Uterus (tissue), 2 donors: ENCODE measurements at regions not wholly inside any gene's neighbourhood (a gene's known extent, or its start where the extent isn't known, plus 50 kb on each side); places are given as distances from the start of the nearest gene placed in this dataset.

Experiments used
- POLR2A ChIP-seq, 2 donors: fragments of 450-650 bp; IDR thresholded peaks; one replicate each; pipeline ENCODE4 v1.6.1; 2016; ENCODE audit warnings: antibody characterized with exemption in 2 of 2, mild to moderate bottlenecking in 1 of 2, moderate library complexity in 1 of 2
- TF ChIP-seq, protein P1 (sequence below), 4 experiments: fragments of 200-600 bp in 2 of 4; fragments of 450-650 bp in 2 of 4; sonication (generic) in 2 of 4; IDR thresholded peaks; one replicate each; pipeline ENCODE4 v1.5.1; 2016 to 2019; ENCODE audit warnings: antibody characterized with exemption in 4 of 4, mild to moderate bottlenecking in 2 of 4, moderate library complexity in 1 of 4

DNA sequence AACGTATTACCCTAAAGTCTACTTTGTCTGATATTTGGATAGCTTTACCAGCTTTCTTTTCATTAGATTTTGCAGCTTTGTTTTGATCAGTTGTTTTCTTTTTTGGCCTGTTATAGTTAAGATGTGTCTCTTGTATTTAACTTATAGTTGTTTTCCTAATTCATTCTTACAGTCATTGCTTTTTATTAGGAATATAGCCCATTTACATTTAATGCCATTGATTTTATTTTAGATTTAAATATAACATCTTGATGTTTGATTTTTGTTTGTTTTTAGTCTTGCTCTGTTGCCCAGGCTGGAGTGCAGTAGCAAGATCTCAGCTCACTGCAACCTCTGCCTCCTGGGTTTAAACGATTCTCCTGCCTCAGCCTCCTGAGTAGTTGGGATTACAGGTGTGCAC, 215.9 kb upstream of the HDAC4 start:
- no peak for TF ChIP-seq POLR2A (IDR thresholded peaks at IDR 0.05)
- TF ChIP-seq, protein P1, sequence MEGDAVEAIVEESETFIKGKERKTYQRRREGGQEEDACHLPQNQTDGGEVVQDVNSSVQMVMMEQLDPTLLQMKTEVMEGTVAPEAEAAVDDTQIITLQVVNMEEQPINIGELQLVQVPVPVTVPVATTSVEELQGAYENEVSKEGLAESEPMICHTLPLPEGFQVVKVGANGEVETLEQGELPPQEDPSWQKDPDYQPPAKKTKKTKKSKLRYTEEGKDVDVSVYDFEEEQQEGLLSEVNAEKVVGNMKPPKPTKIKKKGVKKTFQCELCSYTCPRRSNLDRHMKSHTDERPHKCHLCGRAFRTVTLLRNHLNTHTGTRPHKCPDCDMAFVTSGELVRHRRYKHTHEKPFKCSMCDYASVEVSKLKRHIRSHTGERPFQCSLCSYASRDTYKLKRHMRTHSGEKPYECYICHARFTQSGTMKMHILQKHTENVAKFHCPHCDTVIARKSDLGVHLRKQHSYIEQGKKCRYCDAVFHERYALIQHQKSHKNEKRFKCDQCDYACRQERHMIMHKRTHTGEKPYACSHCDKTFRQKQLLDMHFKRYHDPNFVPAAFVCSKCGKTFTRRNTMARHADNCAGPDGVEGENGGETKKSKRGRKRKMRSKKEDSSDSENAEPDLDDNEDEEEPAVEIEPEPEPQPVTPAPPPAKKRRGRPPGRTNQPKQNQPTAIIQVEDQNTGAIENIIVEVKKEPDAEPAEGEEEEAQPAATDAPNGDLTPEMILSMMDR (IDR thresholded peaks at IDR 0.05): no peak
